ENCODE measurements at regions not wholly inside any gene's neighbourhood (a gene's known extent, or its start where the extent isn't known, plus 50 kb on each side); places are given as distances from the start of the nearest gene placed in this dataset.
"Not testable (repeated sequence)": the region's sequence is repeated elsewhere in the genome, so short reads cannot be mapped to it uniquely, and the experiment has no call there.

DNA sequence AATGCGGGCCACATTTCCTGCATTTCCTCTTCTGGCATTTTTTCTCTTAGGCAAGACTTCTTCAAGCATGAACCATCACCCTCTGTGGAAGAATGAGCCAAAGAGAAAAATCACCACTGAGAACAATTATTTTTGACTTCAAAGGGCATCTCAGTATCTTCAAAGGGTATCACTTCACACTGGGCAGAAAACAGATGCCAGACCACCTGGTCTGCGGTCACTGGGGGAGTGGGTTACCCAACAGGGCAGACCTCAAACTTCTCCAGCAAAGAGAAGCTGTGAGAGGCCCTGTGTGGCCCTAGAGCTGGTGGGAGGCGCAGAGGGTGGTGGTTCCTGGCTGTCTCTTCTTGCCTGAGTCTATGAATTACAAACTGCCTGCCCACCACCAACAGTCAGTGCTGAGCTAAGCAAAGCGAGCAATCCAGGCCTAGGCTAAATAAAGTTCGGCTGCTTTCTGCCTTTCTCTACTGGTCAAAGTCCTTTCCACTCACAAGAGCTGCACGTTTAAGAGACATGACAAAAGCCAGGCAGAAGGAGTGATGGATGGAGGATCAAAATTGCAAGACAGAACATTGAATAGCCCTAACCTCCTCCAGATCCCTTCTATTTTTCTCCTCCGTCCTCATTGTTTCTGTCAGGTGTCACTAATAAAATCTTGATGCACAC, 602.7 kb upstream of the CDH5 start:
- no peak for DNase-seq (ENCODE audit: low read depth)

DNA sequence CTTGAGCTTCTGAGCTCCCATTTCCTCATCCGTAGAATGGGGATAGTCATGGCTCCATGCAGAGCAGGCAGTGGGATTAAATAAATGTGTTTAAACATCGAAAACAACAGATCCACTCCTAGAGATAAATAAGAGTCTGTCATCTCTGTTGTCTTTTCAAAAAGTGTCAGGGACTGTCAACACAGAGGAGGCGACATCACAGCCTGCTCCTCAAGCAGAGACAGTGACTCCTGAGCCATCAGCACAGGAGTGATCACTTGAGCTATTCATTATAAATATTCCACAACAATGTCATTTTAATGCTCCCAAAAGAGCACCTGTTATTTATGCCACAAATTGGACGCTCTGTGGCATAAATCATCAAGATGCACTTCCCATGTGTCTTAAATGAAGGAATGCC, 605.6 kb upstream of the CDH5 start:
- DNase-seq (ENCODE audit: low read depth) = no peak

DNA sequence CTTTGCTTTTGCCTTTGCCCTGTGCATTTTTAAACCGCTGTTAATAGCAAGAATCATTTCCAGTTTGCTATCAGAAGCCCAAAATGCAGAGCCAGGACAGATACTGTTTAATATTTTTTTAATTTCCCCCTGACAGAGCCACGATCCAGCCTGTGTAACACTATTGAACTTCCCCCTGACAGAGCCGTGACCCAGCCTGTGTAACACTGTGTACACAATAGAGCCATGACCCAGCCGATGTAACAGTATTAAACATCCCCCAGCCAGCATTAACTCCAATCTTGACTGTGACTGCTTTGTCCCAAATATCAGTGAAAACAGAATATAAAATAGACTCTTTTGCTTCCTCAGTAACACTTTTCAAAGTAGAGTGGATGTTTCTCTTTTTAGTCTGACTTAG, 607.9 kb upstream of the CDH5 start:
- no peak for DNase-seq (ENCODE audit: low read depth)

- DNase-seq (ENCODE audit: low read depth) = no peak
Observed at GRCh38 chr16:65757064-65757463, 609.4 kb upstream of the CDH5 start.

DNA sequence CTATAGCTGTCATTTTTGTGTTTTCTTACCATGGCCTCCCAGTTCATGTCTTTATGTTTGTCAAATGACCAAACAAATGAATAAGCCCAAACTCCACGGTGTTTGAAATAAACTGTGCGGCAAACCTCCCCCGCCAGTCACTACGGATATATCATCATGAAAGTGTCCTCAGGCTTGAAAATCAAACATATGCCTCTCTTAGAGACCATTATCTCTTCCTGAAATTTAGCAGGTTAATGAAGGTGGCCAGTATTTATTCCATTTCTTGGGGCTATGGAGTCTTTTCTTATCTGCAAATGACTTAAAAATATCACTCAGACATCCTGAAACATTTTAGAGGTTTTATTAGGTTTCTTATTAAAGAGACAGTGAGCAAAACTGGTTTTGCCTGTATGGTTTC, 610.3 kb upstream of the CDH5 start:
- DNase-seq (ENCODE audit: low read depth) = no peak

- no peak for DNase-seq (ENCODE audit: low read depth)
Observed at GRCh38 chr16:65754820-65755691, 611.4 kb upstream of the CDH5 start.

DNA sequence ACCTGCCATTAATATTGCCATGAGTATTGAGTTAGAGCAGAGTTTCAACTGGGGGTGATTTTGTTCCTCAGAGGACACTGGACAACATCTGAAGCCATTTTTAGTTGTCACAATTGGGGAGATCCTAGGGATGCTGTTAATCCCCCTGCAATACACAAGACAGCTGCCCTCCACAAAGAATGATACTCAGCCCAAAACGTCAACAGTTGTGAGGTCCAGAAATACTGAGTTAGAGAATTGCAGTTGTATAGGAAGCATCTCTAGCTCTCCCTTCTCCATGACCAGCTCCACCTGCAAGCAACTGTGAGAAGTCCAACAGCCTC, 614.0 kb upstream of the CDH5 start:
- no peak for DNase-seq (ENCODE audit: low read depth)

DNA sequence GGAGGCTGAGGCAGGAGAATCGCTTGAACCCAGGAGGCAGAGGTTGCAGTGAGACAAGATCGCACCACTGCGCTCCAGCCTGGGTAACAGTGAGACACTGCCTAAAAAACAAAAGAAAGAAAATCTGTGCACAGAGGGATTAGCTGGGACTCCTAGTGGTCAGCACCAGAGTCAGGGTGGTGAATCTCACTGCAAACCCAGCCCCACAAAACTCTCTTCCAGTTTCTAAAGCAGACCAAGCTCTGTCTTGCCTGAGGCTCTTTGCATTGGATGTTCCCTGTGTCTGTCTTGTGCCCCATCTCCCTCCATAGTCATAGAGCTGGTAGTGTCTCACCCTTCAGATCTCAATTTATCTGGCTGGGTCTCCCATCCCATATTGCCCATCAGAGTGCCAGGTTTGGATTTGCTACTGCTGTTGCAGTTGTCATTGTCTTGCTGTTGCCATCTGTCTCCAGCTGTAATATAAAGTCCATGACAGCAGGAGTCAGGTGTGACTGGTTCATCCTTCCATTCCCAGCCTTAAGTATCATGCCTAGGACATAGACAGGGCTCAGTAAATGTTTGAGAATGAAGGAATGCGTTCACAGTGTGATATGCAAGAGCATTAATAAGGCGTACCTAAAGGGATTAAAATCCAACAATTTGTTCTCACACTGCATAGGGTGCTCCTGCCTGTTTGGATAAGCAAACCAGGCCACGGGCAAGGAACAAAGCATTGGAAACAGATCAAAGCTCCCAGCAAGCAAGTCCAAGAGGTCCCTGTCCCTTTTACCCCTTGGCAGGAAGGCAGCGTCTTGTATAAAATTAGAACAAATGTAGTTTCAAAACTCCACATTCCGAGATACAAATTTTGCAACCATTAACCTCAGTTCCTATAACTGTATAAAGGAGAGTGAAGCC, 614.6 kb upstream of the CDH5 start:
- no peak for DNase-seq (ENCODE audit: low read depth)

DNA sequence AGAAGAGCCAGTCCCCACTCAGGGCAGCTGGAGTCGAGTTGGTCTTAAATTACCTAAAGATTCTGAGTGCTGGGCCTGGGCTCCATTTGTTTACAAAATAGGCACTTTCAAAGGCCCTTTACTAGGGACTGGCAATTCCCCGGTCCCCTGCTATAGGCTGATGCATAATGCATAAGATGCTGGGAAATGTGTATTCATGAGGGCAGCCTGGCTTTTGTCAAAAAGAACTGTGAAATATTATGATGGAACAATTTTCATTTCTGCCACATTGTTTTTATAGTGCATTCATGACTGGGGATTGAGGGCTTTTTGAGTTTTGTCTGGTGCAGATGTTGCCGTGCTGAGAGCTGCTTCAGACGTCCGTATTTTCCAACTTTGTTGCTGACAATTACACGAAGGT, 617.0 kb upstream of the CDH5 start:
- DNase-seq (ENCODE audit: low read depth) = no peak

DNA sequence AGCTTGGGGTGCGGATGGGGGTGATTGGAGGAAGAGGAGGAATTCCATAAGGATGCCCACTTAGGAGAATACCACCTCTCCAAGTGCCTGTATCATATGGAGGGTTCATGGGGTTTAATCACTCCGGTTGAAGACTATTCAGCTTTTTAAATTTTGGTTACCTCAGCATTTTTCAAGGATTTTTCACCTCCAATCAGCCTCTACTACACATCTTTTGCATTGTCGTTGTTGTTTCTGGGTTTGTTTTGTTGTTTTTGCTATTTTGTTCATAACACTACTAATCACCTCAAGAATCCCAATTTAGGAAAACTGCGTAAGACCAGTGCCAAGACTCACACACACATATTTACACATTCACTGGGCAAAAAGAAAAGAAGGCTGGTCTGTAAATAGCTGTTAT, 619.5 kb upstream of the CDH5 start:
- no peak for DNase-seq (ENCODE audit: low read depth)

DNA sequence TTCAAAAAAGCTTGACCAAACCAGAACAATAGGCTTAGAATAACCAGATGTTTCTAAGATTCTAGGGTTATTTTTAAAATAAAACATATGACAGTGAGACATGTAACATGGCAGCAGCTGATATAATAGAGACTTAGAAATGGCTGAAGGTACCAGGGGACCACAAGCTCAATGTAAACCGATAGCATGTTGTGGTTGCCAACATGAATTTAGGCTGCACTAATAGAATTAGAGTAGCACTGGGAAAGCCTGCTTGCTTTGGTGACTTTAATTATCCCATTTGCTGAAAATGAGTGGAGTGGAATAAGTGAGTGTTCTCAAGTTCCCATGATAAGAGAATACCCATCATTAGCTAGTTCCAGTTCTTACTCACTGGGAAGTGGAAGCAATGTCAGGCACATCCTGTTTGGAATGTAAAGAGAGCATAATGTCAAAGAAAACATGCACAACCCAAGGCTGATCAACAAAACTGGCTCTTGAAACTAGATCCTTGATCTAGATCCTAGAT, 621.2 kb upstream of the CDH5 start:
- no peak for DNase-seq (ENCODE audit: low read depth)

GRCh38 chr16:65744401-65744800, 622.1 kb upstream of the CDH5 start:
- no peak for DNase-seq (ENCODE audit: low read depth)

DNA sequence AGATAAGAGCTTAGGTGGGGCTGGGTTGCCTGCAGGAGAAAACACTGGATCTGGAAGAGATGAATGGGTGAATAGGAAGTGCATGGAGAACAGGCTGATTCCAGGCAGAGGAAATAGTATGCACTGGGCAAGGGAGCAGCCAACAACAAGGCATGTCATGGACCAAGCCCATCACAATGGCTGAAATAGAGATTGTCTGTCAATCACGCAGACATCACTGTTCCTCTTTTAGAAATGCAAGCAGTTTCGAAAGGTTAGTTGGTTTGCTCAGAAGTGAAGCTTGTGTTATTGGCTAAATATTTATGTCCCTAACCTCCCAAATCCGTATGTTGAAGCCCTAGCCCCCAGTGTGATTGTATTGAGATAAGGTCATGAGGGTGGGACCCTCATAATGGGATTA, 621.7 kb upstream of the CDH11 start:
- DNase-seq (ENCODE audit: low read depth) = no peak

GRCh38 chr16:65740711-65741110, 618.8 kb upstream of the CDH11 start:
- DNase-seq (ENCODE audit: low read depth) = no peak

- DNase-seq (ENCODE audit: low read depth) = no peak
Observed at GRCh38 chr16:65739518-65739917, 617.7 kb upstream of the CDH11 start.

GRCh38 chr16:65737831-65738230, 616.0 kb upstream of the CDH11 start:
- DNase-seq (ENCODE audit: low read depth) = no peak

- DNase-seq (ENCODE audit: low read depth) = not testable (repeated sequence)
Observed at GRCh38 chr16:65735615-65736014, 613.8 kb upstream of the CDH11 start.

- DNase-seq (ENCODE audit: low read depth) = no peak
Observed at GRCh38 chr16:65733721-65734120, 611.9 kb upstream of the CDH11 start.

DNA sequence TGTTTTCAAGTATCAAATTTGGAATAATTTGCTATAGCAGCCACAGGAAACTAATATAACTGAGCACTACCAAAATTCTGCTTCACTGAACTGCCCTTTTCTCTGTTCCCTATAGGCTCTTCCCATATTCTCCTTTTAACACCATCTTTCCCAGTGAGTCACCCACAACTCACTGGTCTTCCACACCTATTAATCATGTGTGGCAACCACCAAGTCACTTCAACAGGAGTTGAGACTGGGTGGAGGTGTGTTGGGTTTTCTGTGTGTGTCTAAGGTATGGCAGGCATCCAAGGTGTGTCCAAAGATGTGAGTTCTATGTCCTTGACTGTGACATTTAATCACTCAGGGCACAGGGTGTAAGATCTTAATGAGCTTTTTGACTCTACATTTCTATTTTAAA, 610.0 kb upstream of the CDH11 start:
- no peak for DNase-seq (ENCODE audit: low read depth)

GRCh38 chr16:65728652-65729051, 606.8 kb upstream of the CDH11 start:
- no peak for DNase-seq (ENCODE audit: low read depth)

DNA sequence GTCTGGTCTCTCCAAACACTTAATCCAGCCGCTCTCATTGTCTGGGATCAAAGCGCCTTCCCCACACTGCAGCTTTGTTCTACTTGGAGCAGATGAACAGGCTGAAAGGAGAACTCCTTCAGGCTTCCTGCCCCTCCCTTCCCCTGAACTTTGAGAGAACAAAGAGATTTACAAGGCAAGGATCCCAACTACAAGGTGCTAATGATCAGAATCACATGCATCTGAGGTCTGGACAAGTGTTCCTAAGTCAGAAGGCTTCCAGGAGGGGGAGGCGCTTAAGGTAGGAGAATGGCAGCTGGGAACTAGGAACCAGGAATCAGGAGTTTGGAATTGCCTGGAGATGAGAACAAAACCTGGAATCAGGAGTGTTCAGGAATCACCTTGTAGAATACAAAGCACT, 606.3 kb upstream of the CDH11 start:
- no peak for DNase-seq (ENCODE audit: low read depth)

GRCh38 chr16:65727534-65728137, 605.8 kb upstream of the CDH11 start:
- no peak for DNase-seq (ENCODE audit: low read depth)

Data from HS-27A (cell line).